Osteoblast (primary cell): ENCODE measurements at regions not wholly inside any gene's neighbourhood (a gene's known extent, or its start where the extent isn't known, plus 50 kb on each side); places are given as distances from the start of the nearest gene placed in this dataset.

ENCODE experiments used
- DNase-seq: peaks from one replicate; pipeline ENCODE4 v3.0.0; 2011; ENCODE audit warnings: low spot score, mixed read lengths; ENCODE audit not compliant: insufficient read length; ENCODE audit errors: missing footprints
- H2AFZ ChIP-seq: 2 replicates; pipeline ENCODE4 v1.6.0; 2011; ENCODE audit warnings: mild to moderate bottlenecking, low read length
- H3K27ac ChIP-seq: 2 replicates; pipeline ENCODE4 v1.5.1; 2011; ENCODE audit warnings: mild to moderate bottlenecking, low read depth, low read length, moderate library complexity
- H3K27me3 ChIP-seq: 2 replicates; pipeline ENCODE4 v1.6.0; 2012; ENCODE audit warnings: mild to moderate bottlenecking, control low read depth, inconsistent platforms, low read length, moderate library complexity; ENCODE audit not compliant: insufficient read depth
- H3K36me3 ChIP-seq: 2 replicates; pipeline ENCODE4 v1.5.1; 2011; ENCODE audit warnings: mild to moderate bottlenecking, low read length, control low read depth, moderate library complexity; ENCODE audit not compliant: insufficient read depth
- H3K4me1 ChIP-seq: 2 replicates; pipeline ENCODE4 v1.5.1; 2011; ENCODE audit warnings: mild to moderate bottlenecking, low read length, control low read depth, moderate library complexity; ENCODE audit not compliant: insufficient read depth
- H3K4me2 ChIP-seq: 2 replicates; pipeline ENCODE4 v1.6.0; 2011; ENCODE audit warnings: mild to moderate bottlenecking, low read length; ENCODE audit not compliant: insufficient read depth
- H3K4me3 ChIP-seq: fragments of 200-600 bp; sonication (generic); 3 replicates; pipeline ENCODE4 v1.5.1; 2012; ENCODE audit warnings: mild to moderate bottlenecking, low read length, inconsistent platforms; ENCODE audit not compliant: insufficient read depth
- H3K79me2 ChIP-seq: 2 replicates; pipeline ENCODE4 v1.6.0; 2012; ENCODE audit warnings: mild to moderate bottlenecking, low read length, control low read depth, inconsistent platforms; ENCODE audit not compliant: insufficient read depth
- H3K9me3 ChIP-seq: 2 replicates; pipeline ENCODE4 v1.5.1; 2011; ENCODE audit warnings: low read depth, low read length, control low read depth
- H4K20me1 ChIP-seq: 2 replicates; pipeline ENCODE4 v1.6.0; 2012; ENCODE audit warnings: mild to moderate bottlenecking, low read length, control low read depth; ENCODE audit not compliant: insufficient read depth
- CTCF ChIP-seq: IDR thresholded peaks from 2 replicates; pipeline ENCODE4 v1.5.1; 2011; ENCODE audit warnings: mild to moderate bottlenecking, low read depth, low read length, moderate library complexity; ENCODE audit errors: extremely low read depth

GRCh38 chr13:68834375-68834774 is 1273.3 kb upstream of the ATXN8OS start:
- no peaks in the 10 kb centered on the region for H3K4me1 ChIP-seq
- no peaks in the 10 kb centered on the region for H3K9me3 ChIP-seq
- no peaks in the 10 kb centered on the region for H3K36me3 ChIP-seq
- H4K20me1 ChIP-seq: no peaks in the 10 kb centered on the region
- no peak overlapping the region for H3K27ac ChIP-seq
- no peak overlapping the region for H3K4me2 ChIP-seq
- H3K27me3 ChIP-seq: no peaks in the 10 kb centered on the region
- no peak overlapping the region for H3K4me3 ChIP-seq
- no peaks in the 10 kb centered on the region for H3K79me2 ChIP-seq
- H2AFZ ChIP-seq: no peak overlapping the region
- no peak for DNase-seq
- no peak for TF ChIP-seq CTCF

GRCh38 chr13:68816715-68817114 is 1290.9 kb upstream of the ATXN8OS start:
- H3K4me2 ChIP-seq: no peak overlapping the region
- no peaks in the 10 kb centered on the region for H3K27me3 ChIP-seq
- H2AFZ ChIP-seq: no peak overlapping the region
- H4K20me1 ChIP-seq: no peaks in the 10 kb centered on the region
- no peaks in the 10 kb centered on the region for H3K36me3 ChIP-seq
- DNase-seq: no peak
- no peak for TF ChIP-seq CTCF
- H3K79me2 ChIP-seq: no peaks in the 10 kb centered on the region
- no peak overlapping the region for H3K27ac ChIP-seq
- no peaks in the 10 kb centered on the region for H3K4me1 ChIP-seq
- H3K4me3 ChIP-seq: no peak overlapping the region
- H3K9me3 ChIP-seq: peaks cover 3% of the 10 kb centered on the region

- H4K20me1 ChIP-seq: no peaks in the 10 kb centered on the region
- peaks cover 3% of the 10 kb centered on the region for H3K9me3 ChIP-seq
- H3K4me2 ChIP-seq: no peak overlapping the region
- no peaks in the 10 kb centered on the region for H3K27me3 ChIP-seq
- no peaks in the 10 kb centered on the region for H3K4me1 ChIP-seq
- H3K27ac ChIP-seq: no peak overlapping the region
- H3K36me3 ChIP-seq: no peaks in the 10 kb centered on the region
- no peak overlapping the region for H2AFZ ChIP-seq
- no peak overlapping the region for H3K4me3 ChIP-seq
- no peak for DNase-seq
- no peaks in the 10 kb centered on the region for H3K79me2 ChIP-seq
- TF ChIP-seq CTCF: no peak
Observed at GRCh38 chr13:68813180-68813796, 1294.3 kb upstream of the ATXN8OS start.

- TF ChIP-seq CTCF: no peak
- no peaks in the 10 kb centered on the region for H3K27me3 ChIP-seq
- H3K27ac ChIP-seq: no peak overlapping the region
- no peak overlapping the region for H2AFZ ChIP-seq
- no peak overlapping the region for H3K4me3 ChIP-seq
- peaks cover 1% of the 10 kb centered on the region for H3K9me3 ChIP-seq
- no peaks in the 10 kb centered on the region for H4K20me1 ChIP-seq
- DNase-seq: no peak
- no peak overlapping the region for H3K4me2 ChIP-seq
- no peaks in the 10 kb centered on the region for H3K4me1 ChIP-seq
- H3K36me3 ChIP-seq: no peaks in the 10 kb centered on the region
- H3K79me2 ChIP-seq: no peaks in the 10 kb centered on the region
Observed at GRCh38 chr13:68810660-68811059, 1297.0 kb upstream of the ATXN8OS start.
